GM10266 (cell line): ENCODE measurements at regions not wholly inside any gene's neighbourhood (a gene's known extent, or its start where the extent isn't known, plus 50 kb on each side); places are given as distances from the start of the nearest gene placed in this dataset.

Experiments used
- DNase-seq: peaks from one replicate; pipeline ENCODE4 v3.0.0; 2012; ENCODE audit errors: extremely low spot score
- CTCF ChIP-seq: IDR thresholded peaks from 2 replicates; pipeline ENCODE4 v1.5.1; 2012; ENCODE audit warnings: mild to moderate bottlenecking, low read depth; ENCODE audit not compliant: control insufficient read depth, insufficient read depth; ENCODE audit errors: missing control alignments

- DNase-seq, result no peak
- no peak for TF ChIP-seq CTCF
Observed at GRCh38 chr1:206420471-206420870, 49.8 kb upstream of the IKBKE start.
